GM20000 (cell line): ENCODE measurements at regions not wholly inside any gene's neighbourhood (a gene's known extent, or its start where the extent isn't known, plus 50 kb on each side); places are given as distances from the start of the nearest gene placed in this dataset.
"Not testable (repeated sequence)": the region's sequence is repeated elsewhere in the genome, so short reads cannot be mapped to it uniquely, and the experiment has no call there.

ENCODE experiments used
- DNase-seq: peaks from one replicate; pipeline ENCODE4 v3.0.0; 2012; ENCODE audit warnings: low spot score
- CTCF ChIP-seq: IDR thresholded peaks from 2 replicates; pipeline ENCODE4 v1.5.1; 2012; ENCODE audit warnings: mild to moderate bottlenecking, control low read depth; ENCODE audit errors: extremely low read depth, missing control alignments

DNA sequence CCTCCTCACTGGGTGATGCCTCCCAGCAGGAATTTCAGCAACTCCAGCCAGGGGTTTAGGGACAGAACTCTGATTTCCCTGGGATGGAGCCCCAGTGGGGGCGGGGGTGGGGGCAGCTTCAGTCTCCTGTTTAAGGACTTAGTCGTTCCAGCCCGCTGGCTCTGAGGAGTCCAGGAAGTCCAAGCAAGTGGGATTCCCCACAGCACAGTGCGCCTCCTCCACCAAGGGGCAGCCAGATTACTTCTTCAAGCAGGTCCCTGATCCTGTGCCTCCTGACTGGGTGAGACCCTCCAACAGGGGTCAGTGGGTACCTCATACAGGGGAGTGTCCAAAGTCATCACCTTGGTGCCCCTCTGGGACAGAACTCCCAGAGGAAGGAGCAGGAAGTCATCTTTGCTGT, 1438.4 kb upstream of the B3GALT2 start:
- TF ChIP-seq CTCF: no peak

GRCh38 chr1:194618101-194618500, 1431.7 kb upstream of the B3GALT2 start:
- no peak for TF ChIP-seq CTCF
- DNase-seq: no peak

More for the DNA sequence above, 1438.4 kb upstream of the B3GALT2 start:
- no peak for DNase-seq

GRCh38 chr1:194617272-194617671, 1430.9 kb upstream of the B3GALT2 start:
- DNase-seq: not testable (repeated sequence)

- TF ChIP-seq CTCF: no peak
- DNase-seq: no peak
Observed at GRCh38 chr1:194616835-194617234, 1430.4 kb upstream of the B3GALT2 start.

- TF ChIP-seq CTCF: no peak
Observed at GRCh38 chr1:194602184-194602583, 1415.8 kb upstream of the B3GALT2 start.

DNA sequence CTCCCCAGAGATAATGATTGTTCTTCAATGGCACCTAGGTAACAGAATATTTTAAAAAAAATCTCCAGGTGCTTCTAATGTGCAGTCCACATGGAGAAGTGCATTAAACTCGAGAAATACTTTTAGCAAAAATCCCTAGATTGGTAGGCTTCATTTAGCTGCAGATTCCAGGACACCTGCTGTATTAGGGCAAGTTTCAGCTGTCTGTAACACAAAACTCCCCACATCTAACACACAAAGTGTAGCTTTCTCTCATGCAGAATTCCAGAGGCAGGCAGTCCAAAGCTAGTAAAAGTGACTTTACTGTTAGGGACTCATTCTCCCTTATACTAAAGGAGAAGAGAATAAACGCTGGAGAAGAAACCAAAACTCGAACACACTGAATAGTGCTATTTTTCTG, 1414.3 kb upstream of the B3GALT2 start:
- no peak for TF ChIP-seq CTCF
- DNase-seq: no peak

More at GRCh38 chr1:194602184-194602583, 1415.8 kb upstream of the B3GALT2 start:
- no peak for DNase-seq

- TF ChIP-seq CTCF: no peak
Observed at GRCh38 chr1:194598098-194598497, 1411.7 kb upstream of the B3GALT2 start.

DNA sequence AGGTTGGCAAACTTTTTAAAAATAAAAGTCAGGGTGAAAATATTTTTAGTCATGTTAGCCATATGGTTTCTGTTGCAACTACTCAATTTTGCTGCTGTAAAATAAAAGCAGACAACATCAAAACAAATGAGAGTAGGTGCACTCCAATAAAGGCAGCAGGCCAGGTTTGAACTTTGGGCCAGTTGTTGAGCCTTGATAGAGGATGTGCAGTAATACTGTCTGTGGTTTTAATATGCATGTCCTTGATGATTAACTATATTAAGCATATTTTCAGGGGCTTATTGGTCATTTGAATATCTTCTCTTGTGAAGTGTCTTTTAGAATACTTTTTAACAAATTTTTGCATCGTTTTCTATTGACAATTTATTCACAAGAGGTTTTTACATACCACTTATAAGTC, 1399.9 kb upstream of the B3GALT2 start:
- DNase-seq: no peak
- no peak for TF ChIP-seq CTCF

More at GRCh38 chr1:194598098-194598497, 1411.7 kb upstream of the B3GALT2 start:
- DNase-seq: no peak
